ENCODE measurements at regions not wholly inside any gene's neighbourhood (a gene's known extent, or its start where the extent isn't known, plus 50 kb on each side); places are given as distances from the start of the nearest gene placed in this dataset.

- Mint-ChIP-seq H3K27ac (peak overlapping the region; percentile 93; the same call in 1 of the 2 replicates), H3K4me1 (ENCODE audit: low read depth) (peaks cover 75% of the 10 kb centered on the region), H3K9me3 (no peaks in the 10 kb centered on the region), H3K36me3 (ENCODE audit: low read depth) (no peaks in the 10 kb centered on the region), H3K4me3 (no peak overlapping the region), H3K27me3 (ENCODE audit: insufficient read depth) (peaks cover 4% of the 10 kb centered on the region)
- no peak for TF ChIP-seq CTCF (IDR thresholded peaks at IDR 0.05)
- no peak for DNase-seq
Measured at GRCh38 chr17:83198366-83199341, 119.2 kb downstream of the METRNL start.

DNA sequence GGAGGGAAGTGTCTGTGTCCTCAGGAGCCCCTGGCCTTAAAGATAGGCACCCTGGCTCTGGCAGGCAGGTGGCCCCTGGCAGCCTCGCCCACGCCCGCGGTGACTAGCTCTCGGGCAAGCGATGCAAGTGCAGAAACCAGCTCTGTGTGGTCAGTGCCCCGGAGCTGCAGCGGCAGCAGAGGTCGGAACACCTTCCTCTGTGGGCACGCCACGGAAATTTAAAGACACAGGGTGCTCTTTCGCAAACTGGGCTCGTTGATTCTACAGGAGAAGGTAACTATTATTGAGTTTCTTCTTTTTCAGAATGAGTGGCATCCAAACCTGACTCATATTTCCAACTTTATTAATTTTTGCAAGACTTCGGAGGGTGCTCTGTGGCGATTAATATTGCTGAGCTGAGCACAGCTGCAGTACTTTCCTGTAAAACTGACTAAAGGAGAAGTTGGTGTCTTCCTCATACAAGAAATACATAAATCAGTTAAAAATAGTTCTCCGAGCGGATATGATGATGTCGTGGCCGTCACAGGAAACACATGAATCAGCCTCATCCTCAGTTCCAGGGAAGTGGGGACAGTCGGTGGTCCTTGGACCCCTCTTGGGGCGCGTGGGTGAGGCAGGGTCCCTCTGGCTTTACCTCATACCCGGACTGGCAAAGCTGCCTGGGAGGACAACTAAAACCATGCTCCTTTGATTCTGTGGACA lies 120.2 kb downstream of the METRNL start:
- no peaks in the 10 kb centered on the region for H3K36me3 Mint-ChIP-seq (ENCODE audit: low read depth)
- H3K4me1 Mint-ChIP-seq (ENCODE audit: low read depth) = peaks cover 81% of the 10 kb centered on the region
- DNase-seq = peak; percentile 47
- no peak for TF ChIP-seq CTCF (IDR thresholded peaks at IDR 0.05)
- H3K27me3 Mint-ChIP-seq (ENCODE audit: insufficient read depth) = peaks cover 2% of the 10 kb centered on the region; the same call in 1 of the 2 replicates
- peaks cover 4% of the 10 kb centered on the region; the same call in 1 of the 2 replicates for H3K9me3 Mint-ChIP-seq
- peak overlapping the region; percentile 39; the same call in 1 of the 2 replicates for H3K4me3 Mint-ChIP-seq
- peak overlapping the region; percentile 93 for H3K27ac Mint-ChIP-seq

DNA sequence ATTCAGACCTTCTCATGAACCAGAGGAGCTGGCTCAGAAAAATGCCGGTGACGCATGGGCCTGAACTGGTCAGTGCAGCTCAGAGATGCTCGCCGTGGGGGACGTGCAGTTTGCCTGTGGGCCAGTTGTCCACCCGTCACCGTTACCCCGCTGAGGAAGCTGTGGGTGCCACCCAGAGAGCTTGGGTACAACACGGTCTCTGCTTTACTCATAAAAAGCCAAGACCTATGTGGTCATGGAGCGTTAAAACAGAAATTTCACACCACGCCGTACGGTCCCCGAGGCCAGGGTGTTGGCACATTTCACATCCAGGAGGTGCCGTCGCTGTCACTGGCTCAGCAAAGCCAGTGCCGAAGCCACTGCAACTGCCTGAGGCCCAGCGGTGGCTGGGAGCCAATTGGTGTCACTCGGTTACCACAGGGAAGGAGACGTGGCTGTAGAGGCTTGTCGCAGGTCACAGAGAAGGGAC lies 120.9 kb downstream of the METRNL start:
- H3K27me3 Mint-ChIP-seq (ENCODE audit: insufficient read depth) = peaks cover 2% of the 10 kb centered on the region; the same call in 1 of the 2 replicates
- peak overlapping the region; percentile 93 for H3K27ac Mint-ChIP-seq
- DNase-seq = no peak
- H3K9me3 Mint-ChIP-seq = peaks cover 4% of the 10 kb centered on the region; the same call in 1 of the 2 replicates
- peaks cover 76% of the 10 kb centered on the region for H3K4me1 Mint-ChIP-seq (ENCODE audit: low read depth)
- peak overlapping the region; percentile 39; the same call in 1 of the 2 replicates for H3K4me3 Mint-ChIP-seq
- no peak for TF ChIP-seq CTCF (IDR thresholded peaks at IDR 0.05)
- no peaks in the 10 kb centered on the region for H3K36me3 Mint-ChIP-seq (ENCODE audit: low read depth)

GRCh38 chr17:83200751-83201150 lies 121.3 kb downstream of the METRNL start:
- Mint-ChIP-seq H3K27me3 (ENCODE audit: insufficient read depth) (peaks cover 2% of the 10 kb centered on the region; the same call in 1 of the 2 replicates), H3K9me3 (peaks cover 4% of the 10 kb centered on the region; the same call in 1 of the 2 replicates), H3K36me3 (ENCODE audit: low read depth) (no peaks in the 10 kb centered on the region), H3K4me1 (ENCODE audit: low read depth) (peaks cover 72% of the 10 kb centered on the region), H3K27ac (peak overlapping the region; percentile 93), H3K4me3 (no peak overlapping the region)
- TF ChIP-seq CTCF (IDR thresholded peaks at IDR 0.05) = no peak
- no peak for DNase-seq

DNA sequence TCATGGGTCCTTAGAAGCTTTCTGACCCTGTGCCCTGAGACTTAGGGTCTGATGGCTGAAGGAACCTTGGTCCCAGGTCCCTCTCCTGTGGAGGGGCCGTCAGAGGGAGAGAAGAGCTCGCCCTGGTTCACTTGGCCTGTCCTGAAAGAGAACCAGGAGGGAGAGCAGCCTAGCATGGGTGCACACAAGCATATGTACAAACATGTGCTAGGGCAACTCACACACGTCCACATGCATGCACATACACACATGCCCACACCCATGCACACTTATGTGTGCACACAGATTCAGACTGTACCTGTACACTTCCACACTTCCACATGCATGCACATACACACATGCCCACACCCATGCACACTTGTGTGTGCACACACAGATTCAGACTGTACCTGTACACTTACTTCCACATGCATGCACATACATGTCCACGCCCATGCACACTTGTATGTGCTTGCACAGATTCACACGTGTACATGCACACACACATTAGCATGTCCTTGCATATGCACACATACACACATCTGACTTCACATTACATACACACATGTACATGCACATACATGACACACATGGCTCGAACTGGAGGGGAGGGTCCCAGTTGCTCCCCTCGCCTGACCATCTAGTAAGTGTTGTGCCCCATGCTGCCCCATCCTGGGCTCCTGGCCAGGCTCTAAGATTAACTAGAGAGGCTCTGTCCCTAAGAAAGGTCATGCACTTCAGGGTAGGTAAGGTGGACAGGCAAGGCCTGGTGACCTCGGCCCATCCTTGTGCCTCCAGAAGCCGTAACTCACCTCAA lies 122.0 kb downstream of the METRNL start:
- Mint-ChIP-seq H3K4me1 (ENCODE audit: low read depth) (peaks cover 66% of the 10 kb centered on the region), H3K4me3 (no peak overlapping the region), H3K27me3 (ENCODE audit: insufficient read depth) (peaks cover 2% of the 10 kb centered on the region; the same call in 1 of the 2 replicates), H3K9me3 (peaks cover 4% of the 10 kb centered on the region; the same call in 1 of the 2 replicates), H3K27ac (peak overlapping the region; percentile 93; the same call in 1 of the 2 replicates), H3K36me3 (ENCODE audit: low read depth) (no peaks in the 10 kb centered on the region)
- no peak for TF ChIP-seq CTCF (IDR thresholded peaks at IDR 0.05)
- DNase-seq = no peak

Measured in HFFc6 (cell line).